CD4-positive, alpha-beta memory T cell (primary cell): ENCODE measurements at regions not wholly inside any gene's neighbourhood (a gene's known extent, or its start where the extent isn't known, plus 50 kb on each side); places are given as distances from the start of the nearest gene placed in this dataset.
A peak's percentile ranks its signal among the peaks of the same experiment; 100 is the strongest.
"Not testable (repeated sequence)": the region's sequence is repeated elsewhere in the genome, so short reads cannot be mapped to it uniquely, and the experiment has no call there.

Experiments
- CTCF ChIA-PET: fragments of 350-600 bp; sonication (Branson Sonifier 250); formaldehyde crosslinking; loops from one replicate; lab custom pipeline; 2021; ENCODE audit warnings: inconsistent platforms; ENCODE audit not compliant: partially characterized antibody; lab: Charles Lee
- POLR2A ChIA-PET: fragments of 350-600 bp; sonication (Branson Sonifier 250); formaldehyde crosslinking; loops from one replicate; lab custom pipeline; 2021; ENCODE audit not compliant: partially characterized antibody; lab: Charles Lee
- DNase-seq, 5 donors: peaks; one replicate each; pipeline versions ENCODE4 v3.0.0 to v3.0.0-alpha.2; 2020 to 2022; ENCODE audit warnings: mixed read lengths in 1 of 5
- H3K27ac ChIP-seq: one replicate; pipeline ENCODE4 v1.7.0; 2013; ENCODE audit warnings: low read depth, low read length
- H3K27me3 ChIP-seq: 2 replicates; pipeline ENCODE4 v1.7.0; 2013; ENCODE audit warnings: mild to moderate bottlenecking, low read length, moderate library complexity; ENCODE audit not compliant: insufficient read depth
- H3K36me3 ChIP-seq: 2 replicates; pipeline ENCODE4 v1.7.0; 2013; ENCODE audit warnings: mild to moderate bottlenecking, low read length, moderate library complexity; ENCODE audit not compliant: insufficient read depth
- H3K4me1 ChIP-seq: 2 replicates; pipeline ENCODE4 v1.7.0; 2013; ENCODE audit warnings: mild to moderate bottlenecking, low read length, moderate library complexity; ENCODE audit not compliant: insufficient read depth
- H3K4me3 ChIP-seq, 2 donors: one replicate each; pipeline ENCODE4 v1.7.0; 2013; ENCODE audit warnings: low read length in 2 of 2, mild to moderate bottlenecking in 1 of 2
- H3K9me3 ChIP-seq, 2 donors: one replicate each; pipeline ENCODE4 v1.7.0; 2013; ENCODE audit warnings: low read length in 2 of 2, control low read depth in 1 of 2; ENCODE audit not compliant: control insufficient read depth in 1 of 2
- H3K27ac Mint-ChIP-seq, 7 donors: one replicate each; pipeline ENCODE4 v1.8.0; 2020 to 2021; ENCODE audit warnings: mixed read lengths in 7 of 7, mild to moderate bottlenecking in 6 of 7, inconsistent platforms in 3 of 7, moderate library complexity in 3 of 7
- H3K27me3 Mint-ChIP-seq, 2 donors: one replicate each; pipeline ENCODE4 v1.8.0; 2020 to 2021; ENCODE audit warnings: mixed read lengths in 2 of 2
- H3K36me3 Mint-ChIP-seq, 2 donors: one replicate each; pipeline ENCODE4 v1.8.0; 2020 to 2021; ENCODE audit warnings: mixed read lengths in 2 of 2, inconsistent platforms in 1 of 2, mild to moderate bottlenecking in 1 of 2
- H3K4me1 Mint-ChIP-seq, 4 donors: one replicate each; pipeline ENCODE4 v1.8.0; 2020 to 2021; ENCODE audit warnings: mixed read lengths in 4 of 4, mild to moderate bottlenecking in 1 of 4
- H3K4me3 Mint-ChIP-seq, 8 donors: one replicate each; pipeline ENCODE4 v1.8.0; 2020 to 2021; ENCODE audit warnings: mixed read lengths in 8 of 8, mild to moderate bottlenecking in 7 of 8, moderate library complexity in 6 of 8, inconsistent platforms in 3 of 8
- H3K9me3 Mint-ChIP-seq, 8 donors: one replicate each; pipeline ENCODE4 v1.8.0; 2020 to 2021; ENCODE audit warnings: mixed read lengths in 8 of 8, mild to moderate bottlenecking in 5 of 8, inconsistent platforms in 3 of 8, moderate library complexity in 1 of 8
- intact Hi-C: fragments of 100-400 bp; cut with micrococcal nuclease; formaldehyde crosslinking; loops from one replicate; pipeline ENCODE4 v1.15.1; 2023

DNA sequence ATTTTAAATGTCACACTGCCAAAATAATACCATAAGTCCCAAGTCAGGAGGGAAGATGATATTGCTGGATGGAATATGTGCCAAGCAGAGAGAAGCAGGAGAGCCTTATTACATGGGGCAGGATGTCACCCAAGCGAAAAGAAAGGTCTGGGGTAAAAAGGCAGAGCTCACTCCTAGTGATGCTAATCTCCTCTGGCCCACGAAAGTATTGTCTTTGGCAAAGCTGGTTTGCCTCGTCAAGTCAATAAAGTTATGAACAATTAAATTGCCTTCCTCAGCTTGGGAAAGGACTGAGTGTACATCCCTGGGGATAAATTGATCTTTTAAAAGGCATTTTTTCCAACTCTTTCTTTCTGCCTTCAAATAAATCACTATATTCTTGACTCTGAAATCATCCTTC is 220.6 kb downstream of the DMAC1 start:
- DNase-seq, result no peak
- CTCF ChIA-PET, result interaction anchor here (1.2 kb wide), 1 partner anchor 9 kb away, joined by 3 read pairs; no protein-coding TSS in a partner anchor

GRCh38 chr9:7570107-7570720 is 229.4 kb downstream of the DMAC1 start:
- no peaks in the 10 kb centered on the region for H3K36me3 ChIP-seq
- H3K27me3 ChIP-seq, result no peaks in the 10 kb centered on the region
- H3K27me3 Mint-ChIP-seq, result peaks cover 13% of the 10 kb centered on the region in 2 donors
- DNase-seq, result peak; percentile 58 to 66 (median 63)
- no peak overlapping the region for H3K4me3 ChIP-seq
- no peaks in the 10 kb centered on the region for H3K9me3 ChIP-seq
- peak overlapping the region in 1 of 7 donors; percentile 32 for H3K27ac Mint-ChIP-seq
- no peaks in the 10 kb centered on the region for H3K4me1 ChIP-seq
- H3K9me3 Mint-ChIP-seq, result no peaks in the 10 kb centered on the region
- intact Hi-C loops, result loop anchor here (1.0 to 10.0 kb wide), 6 partner anchors 44 to 1782 kb away; partner anchors contain the start of gene DMAC1
- H3K36me3 Mint-ChIP-seq, result no peaks in the 10 kb centered on the region
- no peak overlapping the region for H3K27ac ChIP-seq
- peaks cover 0 to 4% (median 0%) of the 10 kb centered on the region in 4 donors for H3K4me1 Mint-ChIP-seq
- POLR2A ChIA-PET, result interaction anchor here (1.3 to 1.9 kb wide), 2 partner anchors 44 to 229 kb away, joined by 4 to 5 read pairs; no protein-coding TSS in a partner anchor
- CTCF ChIA-PET, result interaction anchor here (0.9 to 5.4 kb wide), 11 partner anchors 9 to 274 kb away, joined by 3 to 49 read pairs (median 6); no protein-coding TSS in a partner anchor
- no peak overlapping the region for H3K4me3 Mint-ChIP-seq

More for the DNA sequence above, 220.6 kb downstream of the DMAC1 start:
- Histone ChIP-seq H3K4me1 (no peaks in the 10 kb centered on the region), H3K27ac (no peak overlapping the region), H3K9me3 (no peaks in the 10 kb centered on the region), H3K27me3 (no peaks in the 10 kb centered on the region), H3K4me3 (no peak overlapping the region), H3K36me3 (no peaks in the 10 kb centered on the region)
- Mint-ChIP-seq H3K27ac (no peak overlapping the region), H3K9me3 (no peaks in the 10 kb centered on the region), H3K4me1 (no peaks in the 10 kb centered on the region), H3K36me3 (no peaks in the 10 kb centered on the region), H3K27me3 (no peaks in the 10 kb centered on the region), H3K4me3 (no peak overlapping the region)
- POLR2A ChIA-PET, result no interaction called here
- intact Hi-C loops, result loop anchor here (10.0 kb wide), 1 partner anchor 216 kb away; the partner anchor contains the start of gene DMAC1

DNA sequence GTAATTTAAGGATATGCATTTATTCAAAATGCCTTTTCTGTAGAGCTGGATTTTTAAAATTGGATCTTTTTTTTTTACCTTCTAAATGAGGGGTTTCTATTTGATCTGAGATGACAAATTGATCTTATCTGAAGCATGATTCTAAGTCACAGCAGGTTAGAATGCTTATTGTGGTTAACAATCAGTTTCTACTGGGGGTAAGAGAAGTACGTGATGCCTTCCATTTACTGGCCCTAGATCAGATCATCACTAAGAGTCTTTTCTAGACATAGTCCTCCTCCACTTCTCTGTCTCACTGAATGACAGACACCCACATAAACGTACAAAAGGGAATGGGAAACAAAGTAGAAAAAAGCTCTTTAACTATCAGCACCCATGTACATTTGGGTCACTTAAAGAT is 231.9 kb downstream of the DMAC1 start:
- H3K4me1 ChIP-seq, result no peaks in the 10 kb centered on the region
- H3K27ac ChIP-seq, result no peak overlapping the region
- Mint-ChIP-seq H3K36me3 (no peaks in the 10 kb centered on the region), H3K4me3 (no peak overlapping the region), H3K9me3 (no peaks in the 10 kb centered on the region), H3K27ac (no peak overlapping the region), H3K4me1 (peaks cover 0 to 4% (median 0%) of the 10 kb centered on the region in 4 donors), H3K27me3 (peaks cover 11 to 13% of the 10 kb centered on the region in 2 donors)
- intact Hi-C loops, result no loop called here
- POLR2A ChIA-PET, result no interaction called here
- H3K36me3 ChIP-seq, result no peaks in the 10 kb centered on the region
- no peak overlapping the region for H3K4me3 ChIP-seq
- no peaks in the 10 kb centered on the region for H3K27me3 ChIP-seq
- no peaks in the 10 kb centered on the region for H3K9me3 ChIP-seq
- CTCF ChIA-PET, result interaction anchor here (0.6 to 2.6 kb wide), 2 partner anchors 46 to 601 kb away, joined by 3 to 8 read pairs; no protein-coding TSS in a partner anchor
- no peak for DNase-seq

DNA sequence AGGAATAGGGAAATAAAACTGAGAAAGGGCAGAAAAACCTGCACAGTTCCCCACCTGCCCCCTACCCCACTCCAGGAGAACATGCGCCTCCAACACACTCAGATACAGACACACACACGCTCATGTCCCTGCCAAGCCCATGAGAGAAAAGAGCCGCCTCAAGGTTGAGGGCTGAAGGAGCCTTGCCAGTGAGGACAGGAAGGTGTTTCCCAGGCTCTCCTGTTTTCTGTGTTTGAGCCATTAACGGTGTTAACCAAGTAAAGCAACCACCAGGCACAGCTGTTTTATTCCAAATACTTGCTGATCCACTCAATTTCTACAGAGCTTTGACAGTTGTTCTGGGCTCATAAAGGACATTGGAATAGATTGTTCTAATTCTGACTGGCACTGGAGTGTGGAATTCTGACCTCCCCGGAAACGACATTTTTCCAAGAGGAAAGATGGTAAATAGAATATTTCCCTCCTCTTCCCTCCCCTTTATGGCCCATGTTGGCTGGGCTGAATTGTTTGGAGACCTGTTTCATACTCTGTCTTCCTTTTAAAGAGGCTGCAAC is 238.0 kb downstream of the DMAC1 start:
- Histone ChIP-seq H3K4me3 (no peak overlapping the region), H3K27me3 (no peaks in the 10 kb centered on the region), H3K4me1 (no peaks in the 10 kb centered on the region), H3K9me3 (no peaks in the 10 kb centered on the region), H3K36me3 (no peaks in the 10 kb centered on the region), H3K27ac (no peak overlapping the region)
- H3K27ac Mint-ChIP-seq, result no peak overlapping the region
- no peaks in the 10 kb centered on the region for H3K36me3 Mint-ChIP-seq
- H3K9me3 Mint-ChIP-seq, result no peaks in the 10 kb centered on the region
- H3K27me3 Mint-ChIP-seq, result peaks cover 4% of the 10 kb centered on the region in 2 donors
- H3K4me1 Mint-ChIP-seq, result peaks cover 0 to 1% (median 0%) of the 10 kb centered on the region in 4 donors
- ChIA-PET POLR2A (no interaction called here), CTCF (interaction anchor here (1.3 kb wide), 1 partner anchor 52 kb away, joined by 3 read pairs; no protein-coding TSS in a partner anchor)
- intact Hi-C loops, result no loop called here
- DNase-seq, result no peak
- H3K4me3 Mint-ChIP-seq, result no peak overlapping the region

DNA sequence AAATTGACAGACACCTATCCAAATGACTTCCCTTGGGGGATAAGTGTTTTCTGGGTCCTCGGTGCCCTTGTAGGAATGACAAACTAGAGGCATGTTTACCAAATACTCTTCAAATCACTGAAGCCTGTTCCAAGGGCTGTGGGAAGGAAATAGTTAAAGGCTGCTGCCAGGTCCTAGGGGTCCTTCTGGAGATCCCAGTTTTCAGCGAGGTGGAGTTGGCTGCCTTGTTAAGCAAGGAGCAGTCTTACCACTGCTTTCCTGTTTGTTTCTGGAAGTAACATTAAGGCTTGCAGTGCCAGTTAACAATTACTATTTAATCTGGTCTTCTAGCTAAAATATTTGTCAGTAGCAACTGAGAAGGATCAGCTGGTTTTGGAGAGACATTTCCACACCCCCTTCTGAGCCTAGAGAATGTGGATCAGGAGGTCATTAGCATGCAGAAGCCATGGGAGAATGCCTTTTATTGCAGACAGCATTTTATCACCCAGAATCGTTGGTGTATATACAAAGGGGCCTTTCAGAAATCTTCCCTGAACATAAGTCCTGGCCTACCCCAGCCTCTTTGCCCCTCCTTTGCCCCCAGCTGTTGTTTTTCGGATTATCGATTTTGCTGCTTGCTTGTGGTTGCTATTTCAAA is 238.8 kb downstream of the DMAC1 start:
- H3K9me3 Mint-ChIP-seq, result no peaks in the 10 kb centered on the region
- H3K27ac ChIP-seq, result no peak overlapping the region
- no peak overlapping the region for H3K4me3 ChIP-seq
- peaks cover 4% of the 10 kb centered on the region in 2 donors for H3K27me3 Mint-ChIP-seq
- no peaks in the 10 kb centered on the region for H3K9me3 ChIP-seq
- no peak for DNase-seq
- H3K36me3 Mint-ChIP-seq, result no peaks in the 10 kb centered on the region
- H3K4me1 Mint-ChIP-seq, result peaks cover 0 to 1% (median 0%) of the 10 kb centered on the region in 4 donors
- no peaks in the 10 kb centered on the region for H3K4me1 ChIP-seq
- intact Hi-C loops, result no loop called here
- no peak overlapping the region for H3K27ac Mint-ChIP-seq
- no peaks in the 10 kb centered on the region for H3K27me3 ChIP-seq
- CTCF ChIA-PET, result interaction anchor here (1.3 kb wide), 1 partner anchor 53 kb away, joined by 3 read pairs; no protein-coding TSS in a partner anchor
- H3K36me3 ChIP-seq, result no peaks in the 10 kb centered on the region
- POLR2A ChIA-PET, result no interaction called here
- no peak overlapping the region for H3K4me3 Mint-ChIP-seq

DNA sequence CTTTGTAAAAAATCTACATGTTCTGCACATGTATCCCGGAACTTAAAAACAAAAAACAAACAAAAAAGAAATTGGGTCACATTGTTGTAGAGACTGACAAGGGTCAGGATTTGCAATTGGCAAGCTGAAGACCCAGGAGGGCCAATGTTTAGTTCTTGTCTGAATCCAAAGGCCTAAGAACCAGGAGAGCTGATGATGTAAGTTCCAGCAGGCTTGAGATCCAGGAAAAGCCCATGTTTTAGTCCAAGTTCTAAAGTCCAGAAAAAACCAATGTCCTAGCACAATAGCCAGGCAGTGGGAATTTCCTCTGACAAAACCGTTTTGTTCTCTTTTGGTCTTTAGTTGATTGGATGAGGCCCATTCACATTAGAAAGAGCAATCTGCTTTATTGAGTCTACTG is 244.9 kb downstream of the DMAC1 start:
- CTCF ChIA-PET, result no interaction called here
- peaks cover 4 to 6% of the 10 kb centered on the region in 2 donors for H3K27me3 Mint-ChIP-seq
- H3K27ac ChIP-seq, result no peak overlapping the region
- H3K4me3 ChIP-seq, result no peak overlapping the region
- H3K9me3 ChIP-seq, result no peaks in the 10 kb centered on the region
- POLR2A ChIA-PET, result no interaction called here
- peaks cover 0 to 3% (median 0%) of the 10 kb centered on the region in 8 donors for H3K9me3 Mint-ChIP-seq
- no peaks in the 10 kb centered on the region for H3K27me3 ChIP-seq
- no peaks in the 10 kb centered on the region for H3K4me1 ChIP-seq
- no peaks in the 10 kb centered on the region for H3K36me3 ChIP-seq
- H3K4me3 Mint-ChIP-seq, result no peak overlapping the region
- no peak overlapping the region for H3K27ac Mint-ChIP-seq
- H3K36me3 Mint-ChIP-seq, result no peaks in the 10 kb centered on the region
- intact Hi-C loops, result no loop called here
- no peaks in the 10 kb centered on the region for H3K4me1 Mint-ChIP-seq
- no peak for DNase-seq

GRCh38 chr9:7552706-7553105 is 246.9 kb downstream of the DMAC1 start:
- H3K27ac Mint-ChIP-seq, H3K27me3 ChIP-seq, intact Hi-C loops, CTCF ChIA-PET, H3K4me3 ChIP-seq, H3K4me1 Mint-ChIP-seq, H3K9me3 Mint-ChIP-seq, H3K27me3 Mint-ChIP-seq, H3K4me3 Mint-ChIP-seq, H3K9me3 ChIP-seq, POLR2A ChIA-PET, H3K27ac ChIP-seq, H3K4me1 ChIP-seq, H3K36me3 Mint-ChIP-seq, H3K36me3 ChIP-seq, DNase-seq: not testable (repeated sequence)
